ENCODE measurements at regions not wholly inside any gene's neighbourhood (a gene's known extent, or its start where the extent isn't known, plus 50 kb on each side); places are given as distances from the start of the nearest gene placed in this dataset.

DNA sequence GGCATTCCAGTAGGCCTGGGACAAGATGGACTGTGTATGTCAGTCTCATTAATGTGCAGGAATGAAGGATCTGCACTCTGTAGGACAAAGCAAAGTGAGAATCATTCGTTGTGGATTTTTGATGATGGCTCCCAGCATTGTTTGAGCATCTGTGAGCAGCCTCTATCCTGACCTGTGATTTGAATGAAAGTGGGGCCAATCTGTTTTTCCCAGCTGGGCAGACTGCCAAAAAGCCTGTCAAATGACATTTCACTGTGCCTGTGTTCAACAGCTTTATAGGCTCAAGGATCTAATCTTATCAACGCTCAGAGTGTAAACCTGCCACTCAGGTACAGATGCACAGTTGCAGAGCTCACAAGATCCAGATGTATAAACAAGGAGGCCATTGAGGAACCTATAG is 86.7 kb upstream of the SYNDIG1 start:
- H3K9me3 ChIP-seq, result no peaks in the 10 kb centered on the region
- no peak for DNase-seq
- H3K4me1 ChIP-seq, result no peaks in the 10 kb centered on the region
- H3K4me3 ChIP-seq, result no peak overlapping the region
- H3K27me3 ChIP-seq (ENCODE audit: low read depth), result no peaks in the 10 kb centered on the region
- TF ChIP-seq, protein P1, sequence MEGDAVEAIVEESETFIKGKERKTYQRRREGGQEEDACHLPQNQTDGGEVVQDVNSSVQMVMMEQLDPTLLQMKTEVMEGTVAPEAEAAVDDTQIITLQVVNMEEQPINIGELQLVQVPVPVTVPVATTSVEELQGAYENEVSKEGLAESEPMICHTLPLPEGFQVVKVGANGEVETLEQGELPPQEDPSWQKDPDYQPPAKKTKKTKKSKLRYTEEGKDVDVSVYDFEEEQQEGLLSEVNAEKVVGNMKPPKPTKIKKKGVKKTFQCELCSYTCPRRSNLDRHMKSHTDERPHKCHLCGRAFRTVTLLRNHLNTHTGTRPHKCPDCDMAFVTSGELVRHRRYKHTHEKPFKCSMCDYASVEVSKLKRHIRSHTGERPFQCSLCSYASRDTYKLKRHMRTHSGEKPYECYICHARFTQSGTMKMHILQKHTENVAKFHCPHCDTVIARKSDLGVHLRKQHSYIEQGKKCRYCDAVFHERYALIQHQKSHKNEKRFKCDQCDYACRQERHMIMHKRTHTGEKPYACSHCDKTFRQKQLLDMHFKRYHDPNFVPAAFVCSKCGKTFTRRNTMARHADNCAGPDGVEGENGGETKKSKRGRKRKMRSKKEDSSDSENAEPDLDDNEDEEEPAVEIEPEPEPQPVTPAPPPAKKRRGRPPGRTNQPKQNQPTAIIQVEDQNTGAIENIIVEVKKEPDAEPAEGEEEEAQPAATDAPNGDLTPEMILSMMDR (IDR thresholded peaks at IDR 0.05), result no peak
- intact Hi-C loops (cut with DNase I), result no loop called here
- H3K27ac ChIP-seq, result no peak overlapping the region
- no peaks in the 10 kb centered on the region for H3K36me3 ChIP-seq
- no peak for ATAC-seq

DNA sequence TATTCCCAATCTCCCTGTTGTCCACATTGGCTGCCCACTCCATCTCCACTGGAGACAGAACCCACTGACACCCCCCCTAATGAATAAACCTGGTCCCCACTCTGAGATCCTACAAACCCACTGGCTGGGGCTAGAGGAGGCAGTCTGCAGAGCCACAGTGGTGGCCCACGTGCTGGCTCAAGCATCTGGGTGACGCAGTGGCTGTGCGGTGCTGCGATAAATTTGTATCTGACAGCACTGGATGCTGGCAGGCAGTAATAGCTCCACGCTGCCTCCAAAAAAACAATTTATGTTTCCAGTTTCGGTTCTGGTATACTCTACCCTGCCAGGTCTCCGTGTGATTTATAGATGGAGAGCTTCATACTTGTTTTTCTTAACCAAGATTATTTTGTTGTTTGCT is 87.1 kb upstream of the SYNDIG1 start:
- Histone ChIP-seq H3K27ac (no peak overlapping the region), H3K9me3 (no peaks in the 10 kb centered on the region), H3K36me3 (no peaks in the 10 kb centered on the region), H3K4me3 (no peak overlapping the region), H3K27me3 (ENCODE audit: low read depth) (no peaks in the 10 kb centered on the region), H3K4me1 (no peaks in the 10 kb centered on the region)
- no peak for DNase-seq
- no peak for ATAC-seq
- intact Hi-C loops (cut with DNase I), result no loop called here
- TF ChIP-seq, protein P1 (IDR thresholded peaks at IDR 0.05), result no peak

DNA sequence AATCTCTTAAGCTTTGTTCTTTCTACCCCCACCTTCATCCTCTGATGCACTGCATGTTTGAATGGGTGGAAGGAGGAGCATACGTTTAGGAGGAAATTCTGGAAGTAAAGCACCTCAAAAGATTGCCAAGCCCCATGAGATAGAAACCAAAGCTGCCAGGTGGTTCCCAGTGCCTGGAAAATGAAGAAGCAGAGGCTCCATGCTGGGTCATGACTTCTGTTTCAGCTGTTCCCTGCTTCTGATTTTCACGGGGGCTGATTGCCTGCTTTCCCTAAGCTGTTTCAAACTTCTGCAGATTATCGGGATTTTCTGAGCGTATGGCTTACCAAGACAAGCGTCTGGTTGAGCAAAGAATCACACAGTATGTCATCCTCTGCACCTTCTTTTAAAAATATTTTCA is 87.5 kb upstream of the SYNDIG1 start:
- intact Hi-C loops (cut with DNase I), result no loop called here
- DNase-seq (no peak), ATAC-seq (no peak)
- Histone ChIP-seq H3K4me1 (no peaks in the 10 kb centered on the region), H3K27me3 (ENCODE audit: low read depth) (no peaks in the 10 kb centered on the region), H3K27ac (no peak overlapping the region), H3K4me3 (no peak overlapping the region), H3K9me3 (no peaks in the 10 kb centered on the region), H3K36me3 (no peaks in the 10 kb centered on the region)
- TF ChIP-seq, protein P1 (IDR thresholded peaks at IDR 0.05), result no peak

DNA sequence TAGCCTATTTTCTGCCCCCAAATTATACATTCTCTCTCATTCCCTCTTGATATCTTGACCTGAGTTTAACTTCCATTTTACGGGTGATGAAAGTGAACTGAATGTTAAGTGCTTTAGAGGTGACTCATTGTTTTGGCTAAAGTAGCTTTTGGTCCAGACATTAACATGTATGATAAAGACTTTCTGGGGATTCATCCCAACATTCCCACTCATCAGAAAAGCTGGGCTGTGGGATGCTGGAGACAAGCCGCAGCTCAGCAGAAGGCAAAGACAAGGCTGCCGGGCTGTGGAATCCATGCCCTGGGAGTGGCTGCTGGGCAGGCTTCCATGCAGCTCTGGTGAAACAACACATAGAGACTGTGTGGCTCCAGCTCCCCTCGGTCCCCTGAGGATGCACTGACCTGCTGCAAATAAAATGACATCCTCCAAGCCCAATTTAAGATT is 89.9 kb upstream of the SYNDIG1 start:
- H3K9me3 ChIP-seq, result no peaks in the 10 kb centered on the region
- no peak for ATAC-seq
- H3K4me1 ChIP-seq, result no peaks in the 10 kb centered on the region
- no peak overlapping the region for H3K4me3 ChIP-seq
- TF ChIP-seq, protein P1 (IDR thresholded peaks at IDR 0.05), result no peak
- no peak for DNase-seq
- H3K27ac ChIP-seq, result no peak overlapping the region
- intact Hi-C loops (cut with DNase I), result no loop called here
- H3K27me3 ChIP-seq (ENCODE audit: low read depth), result no peaks in the 10 kb centered on the region
- H3K36me3 ChIP-seq, result no peaks in the 10 kb centered on the region

DNA sequence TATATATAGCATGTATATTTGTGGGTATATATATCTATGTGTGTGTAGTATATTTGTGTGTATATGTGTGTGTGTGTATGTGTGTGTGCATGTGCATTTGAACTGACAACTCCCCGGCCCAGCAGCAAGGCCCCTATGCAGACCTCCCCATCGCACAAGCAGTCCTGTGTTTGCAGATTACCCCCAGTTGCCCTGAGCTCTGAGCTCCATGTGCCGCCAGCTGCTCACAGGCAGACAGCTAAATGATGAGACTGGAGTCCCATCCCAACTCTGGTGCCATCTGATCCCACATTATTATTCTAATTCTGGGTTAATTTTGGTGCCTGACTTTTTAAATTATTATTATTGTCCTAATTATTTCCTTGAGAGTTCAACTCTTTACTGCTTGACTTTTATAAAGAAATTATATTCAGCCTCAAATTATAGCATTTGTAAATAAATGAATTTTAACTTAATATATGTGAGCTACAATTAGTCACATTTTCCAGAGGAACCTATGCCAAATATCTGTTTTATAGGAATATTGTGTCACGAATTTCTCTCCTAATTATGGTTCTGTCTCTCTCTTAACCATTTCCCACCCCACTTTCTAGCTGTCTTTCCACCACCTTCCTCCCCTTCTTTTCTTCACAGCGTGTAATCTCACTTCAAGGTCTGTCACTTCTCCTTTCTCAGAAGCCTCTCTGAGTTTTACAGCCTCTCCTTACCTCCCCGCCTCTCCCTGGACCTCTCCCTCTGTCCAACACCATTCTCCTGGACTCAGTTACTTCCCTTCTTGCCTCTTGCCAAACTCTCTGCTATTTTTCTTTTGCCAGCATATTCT is 90.6 kb upstream of the SYNDIG1 start:
- DNase-seq, result no peak
- no peak overlapping the region for H3K27ac ChIP-seq
- H3K27me3 ChIP-seq (ENCODE audit: low read depth), result no peaks in the 10 kb centered on the region
- no peaks in the 10 kb centered on the region for H3K9me3 ChIP-seq
- no peak overlapping the region for H3K4me3 ChIP-seq
- H3K4me1 ChIP-seq, result no peaks in the 10 kb centered on the region
- no peaks in the 10 kb centered on the region for H3K36me3 ChIP-seq
- intact Hi-C loops (cut with DNase I), result no loop called here
- TF ChIP-seq, protein P1 (IDR thresholded peaks at IDR 0.05), result no peak
- no peak for ATAC-seq
